GM18909 (cell line): ENCODE measurements at regions not wholly inside any gene's neighbourhood (a gene's known extent, or its start where the extent isn't known, plus 50 kb on each side); places are given as distances from the start of the nearest gene placed in this dataset.
"Not testable (repeated sequence)": the region's sequence is repeated elsewhere in the genome, so short reads cannot be mapped to it uniquely, and the experiment has no call there.

ENCODE experiments used
- ATAC-seq: cut with Tn5 transposase; IDR thresholded peaks from one replicate; pipeline ENCODE4 v1.9.1; 2021; ENCODE audit warnings: mild to moderate bottlenecking; ENCODE audit not compliant: unreplicated experiment, poor library complexity

GRCh38 chr6:92962846-92963245 lies 456.5 kb downstream of the EPHA7 start:
- ATAC-seq: no peak

GRCh38 chr6:92952111-92952510 lies 467.2 kb downstream of the EPHA7 start:
- not testable (repeated sequence) for ATAC-seq

DNA sequence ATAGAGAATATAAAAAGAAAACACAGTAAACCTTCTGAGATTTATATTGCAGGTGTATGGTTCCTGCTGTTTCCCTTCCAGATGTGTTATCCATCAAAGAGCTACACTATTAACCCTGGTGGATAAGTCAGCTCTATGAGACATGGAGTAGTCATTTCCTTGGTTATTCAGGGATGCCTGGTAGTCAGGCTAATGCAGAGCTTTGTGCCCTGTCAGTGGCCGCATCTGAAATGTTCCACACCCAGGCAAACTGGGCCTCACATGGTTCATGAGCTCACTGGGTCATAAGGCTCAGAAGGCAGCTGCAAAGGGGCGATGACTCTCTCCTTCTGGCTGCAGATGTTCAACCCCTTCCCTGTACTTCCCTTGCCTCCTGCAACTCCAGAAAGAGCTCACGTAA lies 473.6 kb downstream of the EPHA7 start:
- ATAC-seq: no peak

DNA sequence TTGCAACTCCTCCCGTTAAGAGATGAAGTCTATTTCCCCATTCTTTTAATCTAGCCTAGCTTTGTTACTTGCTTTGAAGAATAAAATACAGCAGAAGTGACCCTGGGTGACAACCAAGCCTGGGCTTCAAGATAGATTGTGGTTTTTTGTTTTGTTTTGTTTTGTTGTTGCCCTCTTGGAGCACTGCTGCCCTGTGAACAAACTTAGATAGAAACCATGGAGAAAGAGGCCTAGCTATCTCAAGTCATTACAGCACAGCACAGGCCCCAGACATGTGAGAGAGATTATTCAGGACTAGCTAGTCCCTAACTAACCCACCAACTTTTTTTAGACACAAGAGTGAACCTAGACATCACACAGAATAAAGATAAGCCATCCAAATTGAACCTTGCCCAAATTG lies 475.2 kb downstream of the EPHA7 start:
- ATAC-seq: no peak

GRCh38 chr6:92942549-92942948 lies 476.8 kb downstream of the EPHA7 start:
- no peak for ATAC-seq

DNA sequence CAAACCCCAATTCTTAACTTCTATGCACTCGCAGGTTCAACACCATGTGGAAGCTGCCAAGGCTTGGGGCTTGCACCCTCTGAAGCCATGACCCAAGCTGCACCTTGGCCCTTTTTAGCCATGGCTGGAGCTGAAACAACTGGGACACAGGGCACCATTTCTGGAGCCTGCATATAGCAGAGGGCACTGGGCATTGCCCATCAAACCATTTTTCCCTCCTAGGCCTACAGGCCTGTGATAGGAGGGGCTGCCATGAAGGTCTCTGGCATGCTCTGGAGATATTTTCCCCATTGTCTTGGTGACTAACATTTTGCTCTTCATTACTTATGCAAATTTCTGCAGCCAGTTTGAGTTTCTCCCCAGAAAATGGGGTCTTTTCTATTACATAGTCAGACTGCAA lies 484.7 kb downstream of the EPHA7 start:
- ATAC-seq: no peak

- no peak for ATAC-seq
Measured at GRCh38 chr6:92930171-92930570, 489.2 kb downstream of the EPHA7 start.

DNA sequence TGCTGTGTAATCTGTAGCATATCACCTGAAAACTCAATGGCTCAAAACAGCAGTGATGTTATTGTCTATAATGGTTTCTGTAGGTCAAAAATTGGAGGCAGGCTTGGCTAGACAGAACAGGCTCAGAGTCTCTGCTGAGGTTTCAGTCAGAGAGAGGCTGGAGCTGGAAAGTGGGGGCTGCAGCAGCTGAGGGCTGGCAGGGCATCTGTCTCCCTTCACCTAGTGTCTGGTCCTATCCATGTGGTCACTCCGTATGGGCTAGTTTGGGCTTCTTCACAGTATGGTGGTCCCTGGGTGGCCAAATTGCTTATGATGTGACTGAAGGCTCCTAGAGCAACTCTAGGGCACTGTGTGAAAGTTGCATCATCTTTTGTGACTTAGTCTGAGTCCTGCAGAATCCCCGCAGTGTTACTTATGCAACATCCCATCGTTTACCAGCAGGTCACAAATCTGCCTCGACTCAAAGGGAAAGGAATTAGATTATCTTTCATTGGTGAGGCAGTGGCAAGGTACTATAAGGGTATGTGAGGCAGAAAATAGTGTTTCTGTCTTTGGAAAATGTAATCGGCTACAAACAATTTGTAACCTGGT lies 497.0 kb downstream of the EPHA7 start:
- ATAC-seq: no peak

- no peak for ATAC-seq
Measured at GRCh38 chr6:92915466-92915865, 503.9 kb downstream of the EPHA7 start.

DNA sequence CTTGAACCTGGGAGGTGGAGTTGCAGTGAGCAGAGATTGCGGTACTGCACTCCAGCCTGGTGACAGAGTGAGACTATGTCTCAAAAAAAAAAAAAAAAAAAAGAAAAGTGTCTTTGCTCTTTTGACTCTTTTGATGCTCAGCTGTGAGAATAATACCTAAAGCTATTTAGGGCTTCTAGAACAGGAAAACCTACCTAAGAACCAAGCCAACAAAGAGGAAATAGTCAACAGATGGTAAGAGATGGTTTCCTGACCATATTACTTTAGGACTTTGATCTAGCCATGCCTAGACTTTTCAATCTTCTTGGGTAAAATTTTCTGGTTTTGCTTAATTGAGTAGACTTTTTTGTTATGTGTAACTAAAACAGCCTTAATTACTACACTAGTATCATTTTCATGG lies 508.1 kb downstream of the EPHA7 start:
- ATAC-seq: no peak

- ATAC-seq: no peak
Measured at GRCh38 chr6:92910646-92911045, 508.7 kb downstream of the EPHA7 start.

GRCh38 chr6:92906385-92906784 lies 513.0 kb downstream of the EPHA7 start:
- no peak for ATAC-seq

DNA sequence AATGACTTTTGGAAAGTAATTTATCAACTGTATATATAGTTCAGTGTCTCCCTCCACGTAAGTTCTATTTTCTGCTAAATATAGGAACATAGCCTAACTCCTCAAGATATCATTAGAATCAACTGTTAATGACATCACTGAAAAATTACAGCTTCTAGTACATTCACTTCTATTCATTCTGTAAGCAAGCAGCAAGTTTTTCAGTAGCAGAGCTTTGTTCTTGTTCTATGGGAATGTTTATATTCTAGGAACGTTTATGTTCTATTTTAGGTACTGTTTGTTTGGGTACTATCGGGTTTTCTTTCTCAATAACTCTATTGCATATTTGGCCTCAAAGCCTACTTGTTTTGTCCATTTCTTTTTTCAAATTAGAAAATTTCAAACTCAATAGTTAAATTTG lies 525.6 kb downstream of the EPHA7 start:
- no peak for ATAC-seq

- ATAC-seq: no peak
Measured at GRCh38 chr6:92892626-92893170, 526.7 kb downstream of the EPHA7 start.

DNA sequence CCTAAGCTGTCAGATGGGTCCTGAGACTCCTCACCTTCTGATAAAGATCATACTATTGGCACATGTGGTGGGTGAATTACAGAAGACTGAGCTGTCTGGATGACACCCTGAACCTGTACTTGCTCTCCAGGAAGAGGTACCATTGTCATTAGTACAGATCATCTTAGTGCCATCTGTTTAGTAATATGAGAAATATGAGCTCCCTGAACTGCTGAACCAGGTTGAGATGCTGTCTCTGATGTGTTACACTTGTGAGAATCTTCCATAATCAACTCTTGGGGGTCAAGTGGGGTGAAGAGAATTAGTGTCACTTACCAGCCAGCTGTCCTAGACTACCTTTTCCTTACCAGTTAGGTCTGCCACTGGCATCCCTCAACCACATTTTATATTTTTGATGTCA lies 531.0 kb downstream of the EPHA7 start:
- no peak for ATAC-seq

DNA sequence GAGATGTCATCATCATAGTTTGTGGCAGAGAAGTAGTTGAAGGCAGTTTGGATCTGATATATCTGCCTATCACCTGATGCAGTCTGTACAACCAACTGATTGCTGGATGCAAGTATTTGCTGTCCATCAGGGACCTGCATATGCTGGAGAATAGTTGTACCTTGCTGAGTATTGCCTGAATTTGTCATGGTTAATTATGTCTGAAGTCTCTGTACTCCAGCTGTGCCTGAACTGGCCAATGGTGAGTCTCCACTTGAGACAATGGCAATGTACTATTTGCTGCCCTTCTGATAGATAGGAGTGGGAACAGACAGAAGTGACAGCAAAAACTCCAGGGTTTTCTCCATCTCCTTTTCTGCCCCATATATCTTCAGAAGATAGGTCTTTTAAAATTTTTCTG lies 531.5 kb downstream of the EPHA7 start:
- ATAC-seq: no peak

- no peak for ATAC-seq
Measured at GRCh38 chr6:92879526-92879925, 539.8 kb downstream of the EPHA7 start.

DNA sequence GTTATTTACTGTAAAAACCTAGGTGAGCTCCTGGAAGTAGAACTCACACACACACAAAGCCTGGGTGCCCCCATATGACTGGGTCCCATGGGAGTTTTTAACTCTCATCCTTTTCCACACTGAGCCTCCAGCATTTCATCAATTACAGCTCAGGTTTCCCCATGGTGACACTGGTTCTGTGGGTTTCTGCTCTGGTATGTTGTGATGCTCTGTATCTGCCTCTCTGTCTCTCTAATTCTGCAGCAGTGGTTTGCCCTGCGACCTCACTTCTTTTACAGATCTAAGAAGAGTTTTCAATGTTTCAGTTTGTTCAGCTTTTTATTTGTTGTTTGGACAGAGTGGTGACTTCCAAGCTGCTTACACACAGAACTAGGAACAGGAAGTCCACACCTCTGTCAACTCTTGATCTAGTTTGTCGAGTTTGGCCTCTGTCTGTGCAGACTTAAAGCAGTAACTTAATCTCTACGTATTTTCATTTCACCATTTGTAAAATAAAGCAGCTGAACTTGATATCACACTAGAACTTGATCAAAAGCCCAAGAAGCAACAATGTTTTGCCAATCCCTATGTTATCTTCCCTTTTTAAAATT lies 554.3 kb downstream of the EPHA7 start:
- ATAC-seq: no peak

- ATAC-seq: no peak
Measured at GRCh38 chr6:92849636-92850035, 569.7 kb downstream of the EPHA7 start.

DNA sequence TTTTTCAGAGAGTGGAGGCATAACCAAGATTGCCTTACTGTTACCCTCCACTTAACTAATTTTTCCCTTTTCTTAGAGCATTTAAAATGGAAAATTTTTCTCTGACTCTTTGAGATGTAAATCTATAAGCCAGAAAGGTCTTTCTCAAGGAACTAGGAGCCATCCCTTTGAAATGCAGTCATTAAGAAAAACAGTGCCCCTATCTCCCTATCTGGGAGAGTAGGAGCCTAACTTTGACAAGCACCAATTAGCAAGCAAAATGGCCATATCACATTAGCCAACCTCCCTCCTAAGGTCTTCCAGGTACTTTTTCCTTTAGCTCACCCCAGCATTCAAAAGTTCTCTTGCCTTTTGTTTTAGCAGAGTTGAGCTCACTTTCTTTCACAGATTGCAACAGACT lies 570.5 kb downstream of the EPHA7 start:
- no peak for ATAC-seq

GRCh38 chr6:92848459-92848858 lies 570.9 kb downstream of the EPHA7 start:
- no peak for ATAC-seq

DNA sequence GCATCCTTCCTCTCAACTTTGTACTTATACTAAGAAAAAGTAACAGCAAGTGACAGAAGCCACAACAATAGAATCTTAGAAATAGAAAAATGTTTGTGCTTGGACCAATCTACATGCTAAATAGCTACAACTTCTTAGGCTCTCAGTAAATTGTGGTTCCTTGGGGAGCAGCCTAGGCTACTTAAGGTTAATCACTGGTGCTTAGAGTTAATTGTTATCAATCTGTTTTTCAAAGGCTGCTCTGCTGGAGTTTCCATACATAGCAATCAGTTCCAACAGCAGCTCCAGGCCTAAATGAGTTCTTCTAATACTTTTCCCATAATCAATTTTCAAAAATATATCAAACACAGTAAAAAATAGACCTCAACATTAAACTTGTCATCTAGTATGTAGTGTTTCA lies 571.4 kb downstream of the EPHA7 start:
- no peak for ATAC-seq
